ENCODE measurements at regions not wholly inside any gene's neighbourhood (a gene's known extent, or its start where the extent isn't known, plus 50 kb on each side); places are given as distances from the start of the nearest gene placed in this dataset.

GRCh38 chr9:27645161-27645840 lies 72.0 kb upstream of the C9orf72 start:
- Histone ChIP-seq H3K4me3 (no peak overlapping the region), H3K36me3 (no peaks in the 10 kb centered on the region)
- no CpG with 5 or more reads among the region's 3 CpGs for WGBS (ENCODE audit: insufficient coverage, low coverage, low lambda C conversion rate, missing lambda C conversion rate)

GRCh38 chr9:27653246-27653645 lies 80.0 kb upstream of the C9orf72 start:
- H3K4me1 ChIP-seq = no peaks in the 10 kb centered on the region
- no peaks in the 10 kb centered on the region for H3K27me3 ChIP-seq
- H3K4me3 ChIP-seq = no peak overlapping the region
- no peak for DNase-seq
- intact Hi-C loops (cut with DNase I) = no loop called here
- no peak overlapping the region for H3K27ac ChIP-seq
- WGBS (ENCODE audit: insufficient coverage, low coverage, low lambda C conversion rate, missing lambda C conversion rate) = 80% methylated on average over 1 of the region's 1 CpG
- no peaks in the 10 kb centered on the region for H3K9me3 ChIP-seq
- TF ChIP-seq POLR2A (IDR thresholded peaks at IDR 0.05) (no peak), CTCF (IDR thresholded peaks at IDR 0.05) (no peak)
- ATAC-seq = no peak
- H3K36me3 ChIP-seq = no peaks in the 10 kb centered on the region

More at GRCh38 chr9:27645161-27645840, 72.0 kb upstream of the C9orf72 start:
- Histone ChIP-seq H3K27me3 (no peaks in the 10 kb centered on the region), H3K9me3 (no peaks in the 10 kb centered on the region), H3K4me1 (no peaks in the 10 kb centered on the region), H3K27ac (no peak overlapping the region)
- intact Hi-C loops (cut with DNase I) = no loop called here
- DNase-seq = peak in 1 of 3 donors; percentile 52
- TF ChIP-seq POLR2A (IDR thresholded peaks at IDR 0.05) (no peak), CTCF (IDR thresholded peaks at IDR 0.05) (no peak)
- ATAC-seq = peak in 3 of 4 donors; percentile 39 to 75 (median 55)

GRCh38 chr9:27653957-27654356 lies 80.7 kb upstream of the C9orf72 start:
- no peak for TF ChIP-seq POLR2A (IDR thresholded peaks at IDR 0.05)
- TF ChIP-seq CTCF (IDR thresholded peaks at IDR 0.05) = no peak
- ATAC-seq (no peak), DNase-seq (no peak)
- no peak overlapping the region for H3K4me3 ChIP-seq
- WGBS (ENCODE audit: insufficient coverage, low coverage, low lambda C conversion rate, missing lambda C conversion rate) = 61% methylated on average over 3 of the region's 3 CpGs
- no peaks in the 10 kb centered on the region for H3K27me3 ChIP-seq
- H3K36me3 ChIP-seq = no peaks in the 10 kb centered on the region
- no peaks in the 10 kb centered on the region for H3K4me1 ChIP-seq
- no peak overlapping the region for H3K27ac ChIP-seq
- intact Hi-C loops (cut with DNase I) = no loop called here
- H3K9me3 ChIP-seq = no peaks in the 10 kb centered on the region

- no peak overlapping the region for H3K27ac ChIP-seq
- H3K36me3 ChIP-seq = no peaks in the 10 kb centered on the region
- no peaks in the 10 kb centered on the region for H3K4me1 ChIP-seq
- no peaks in the 10 kb centered on the region for H3K27me3 ChIP-seq
- no peak overlapping the region for H3K4me3 ChIP-seq
- DNase-seq (peak in 2 of 3 donors; percentile 71 to 86), ATAC-seq (peak; percentile 50 to 99 (median 97))
- no peaks in the 10 kb centered on the region for H3K9me3 ChIP-seq
- TF ChIP-seq POLR2A (IDR thresholded peaks at IDR 0.05) = no peak
- 42% methylated on average over 15 of the region's 17 CpGs for WGBS (ENCODE audit: insufficient coverage, low coverage, low lambda C conversion rate, missing lambda C conversion rate)
- intact Hi-C loops (cut with DNase I) = no loop called here
Observed at GRCh38 chr9:27654629-27655285, 81.5 kb upstream of the C9orf72 start.

GRCh38 chr9:27655441-27655840 lies 82.2 kb upstream of the C9orf72 start:
- ATAC-seq (no peak), DNase-seq (no peak)
- TF ChIP-seq POLR2A (IDR thresholded peaks at IDR 0.05) (no peak), CTCF (IDR thresholded peaks at IDR 0.05) (no peak)
- H3K36me3 ChIP-seq = no peaks in the 10 kb centered on the region
- H3K4me1 ChIP-seq = no peaks in the 10 kb centered on the region
- H3K27ac ChIP-seq = no peak overlapping the region
- no peaks in the 10 kb centered on the region for H3K9me3 ChIP-seq
- intact Hi-C loops (cut with DNase I) = no loop called here
- 63% methylated on average over 2 of the region's 2 CpGs for WGBS (ENCODE audit: insufficient coverage, low coverage, low lambda C conversion rate, missing lambda C conversion rate)
- H3K27me3 ChIP-seq = no peaks in the 10 kb centered on the region
- H3K4me3 ChIP-seq = no peak overlapping the region

Data from right lobe of liver (tissue), 6 donors.